ENCODE measurements at regions not wholly inside any gene's neighbourhood (a gene's known extent, or its start where the extent isn't known, plus 50 kb on each side); places are given as distances from the start of the nearest gene placed in this dataset.
"Not testable (repeated sequence)": the region's sequence is repeated elsewhere in the genome, so short reads cannot be mapped to it uniquely, and the experiment has no call there.

DNA sequence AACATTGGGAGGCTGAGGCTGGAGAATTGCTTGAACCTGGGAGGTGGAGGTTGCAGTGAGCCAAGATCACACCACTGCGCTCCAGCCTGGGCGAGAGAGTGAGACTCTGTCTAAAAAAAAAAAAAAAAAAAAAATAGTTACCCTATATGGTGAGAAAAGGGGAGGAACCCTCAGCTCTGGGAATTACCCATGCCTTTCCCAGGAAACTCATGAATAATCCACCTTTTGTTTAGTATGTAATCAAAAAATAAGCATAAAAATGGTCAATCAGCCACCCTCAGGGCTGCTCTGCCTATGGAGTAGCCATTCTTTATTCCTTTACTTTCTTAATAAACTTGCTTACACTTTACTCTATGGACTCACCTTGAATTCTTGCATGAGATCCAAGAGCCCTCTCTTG lies 140.4 kb downstream of the FHIP1A start:
- intact Hi-C loops (cut with DNase I); DNase-seq (ENCODE audit: missing footprints): not testable (repeated sequence)

DNA sequence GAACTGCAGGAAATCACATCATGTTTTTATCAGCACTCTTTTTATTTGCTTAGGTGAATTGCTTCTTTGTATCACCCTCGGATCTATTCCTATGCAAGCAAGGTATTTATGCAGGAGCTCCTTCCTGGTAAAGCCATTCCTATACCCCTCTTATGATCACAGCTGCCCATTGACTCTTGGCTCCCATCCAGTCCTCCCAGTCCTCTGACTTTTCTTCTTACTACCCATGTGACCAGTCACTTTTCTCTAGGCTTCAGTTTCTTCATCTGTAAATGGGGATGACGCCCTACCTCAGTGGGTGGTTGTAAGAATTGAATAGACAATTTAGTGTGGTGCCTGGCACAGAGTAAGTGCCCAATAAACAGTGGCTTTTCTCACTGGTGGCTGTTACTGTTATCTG lies 144.9 kb downstream of the FHIP1A start:
- ATAC-seq (no peak), DNase-seq (ENCODE audit: missing footprints) (no peak)
- intact Hi-C loops (cut with DNase I): no loop called here

More for the DNA sequence above, 140.4 kb downstream of the FHIP1A start:
- not testable (repeated sequence) for ATAC-seq

DNA sequence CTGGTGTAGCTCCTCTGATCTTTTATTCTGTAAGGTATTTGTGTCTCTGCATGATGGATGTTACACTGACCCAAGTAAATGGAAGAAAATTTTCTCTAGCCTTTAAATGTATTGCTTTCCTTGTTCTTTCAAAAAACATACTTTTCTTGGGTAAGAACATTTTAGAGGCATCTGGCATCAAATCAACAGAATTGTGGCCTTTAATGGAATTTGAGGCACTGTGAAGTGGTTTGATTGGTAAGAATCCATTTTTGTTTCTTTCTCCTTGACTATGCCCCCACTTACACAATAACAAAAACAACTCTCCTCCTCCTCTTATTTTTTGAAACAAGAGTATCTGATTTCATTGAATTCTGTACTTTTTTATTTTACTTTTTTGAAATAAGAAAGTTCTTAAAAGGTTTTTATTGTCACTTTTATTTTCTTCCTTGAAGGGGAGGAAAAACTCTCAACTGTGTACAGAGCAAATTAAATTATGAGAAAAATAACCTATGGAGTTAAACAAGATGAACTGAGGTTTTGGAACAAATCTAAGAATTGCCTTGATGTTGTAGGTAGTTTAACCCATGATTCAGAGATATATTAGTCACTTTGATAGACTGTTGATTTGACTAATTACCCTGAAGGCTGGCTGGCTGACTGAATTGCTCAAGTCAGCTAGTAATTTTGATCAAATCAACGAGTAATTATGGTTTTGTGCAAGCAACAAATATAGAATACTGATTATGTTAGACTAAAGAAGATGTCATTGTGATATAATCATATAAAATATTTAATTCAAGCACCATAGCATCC lies 146.4 kb downstream of the FHIP1A start:
- intact Hi-C loops (cut with DNase I): no loop called here
- DNase-seq (ENCODE audit: missing footprints) (no peak), ATAC-seq (no peak)

DNA sequence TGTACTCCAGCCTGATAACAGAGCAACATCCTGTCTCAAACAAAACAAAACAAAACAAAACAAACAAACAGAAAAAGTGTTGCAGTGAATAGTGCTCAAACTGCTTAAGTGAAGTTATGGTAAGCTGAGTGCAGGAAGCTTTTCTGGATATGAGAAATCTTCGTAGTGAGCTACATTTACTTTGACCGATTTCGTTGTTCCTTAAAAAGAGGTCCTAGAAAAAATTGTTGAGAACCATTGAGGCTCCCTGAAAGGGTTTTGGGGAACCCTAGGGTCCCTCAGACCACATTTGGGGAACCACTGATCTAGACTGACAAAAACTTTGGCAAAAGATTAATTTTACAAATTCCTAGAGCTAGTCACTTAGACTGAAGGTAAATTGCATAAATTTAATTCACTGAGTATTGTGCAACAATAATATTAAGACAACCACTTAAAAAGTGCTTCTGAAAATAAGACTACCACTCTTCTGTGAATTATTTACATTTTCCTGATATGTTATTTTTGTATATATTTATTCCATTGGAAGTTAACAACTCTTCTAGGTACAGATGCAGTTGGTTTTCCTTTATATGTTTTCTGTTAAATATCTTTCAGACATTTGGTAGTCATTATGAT lies 149.6 kb downstream of the FHIP1A start:
- DNase-seq (ENCODE audit: missing footprints) (no peak), ATAC-seq (no peak)
- intact Hi-C loops (cut with DNase I): no loop called here

DNA sequence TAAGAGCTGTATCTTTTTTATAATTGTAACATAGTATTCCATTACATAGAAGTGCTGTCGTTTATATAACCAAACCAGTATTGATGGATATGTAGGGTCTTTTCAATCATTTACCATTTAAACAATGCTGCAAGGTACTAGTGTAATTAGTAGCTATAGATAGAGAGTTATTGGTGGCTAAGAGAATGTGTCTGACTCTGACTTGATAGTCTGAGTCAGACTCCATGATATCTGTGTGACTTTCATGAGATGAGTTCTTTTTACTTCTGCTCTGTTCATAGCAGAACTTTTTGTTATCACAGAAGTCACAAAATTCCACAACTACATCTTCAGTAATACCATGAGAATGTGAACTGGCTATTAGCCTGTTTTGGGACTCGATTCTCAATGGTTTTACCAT lies 150.6 kb downstream of the FHIP1A start:
- intact Hi-C loops (cut with DNase I): no loop called here
- ATAC-seq (no peak), DNase-seq (ENCODE audit: missing footprints) (no peak)

DNA sequence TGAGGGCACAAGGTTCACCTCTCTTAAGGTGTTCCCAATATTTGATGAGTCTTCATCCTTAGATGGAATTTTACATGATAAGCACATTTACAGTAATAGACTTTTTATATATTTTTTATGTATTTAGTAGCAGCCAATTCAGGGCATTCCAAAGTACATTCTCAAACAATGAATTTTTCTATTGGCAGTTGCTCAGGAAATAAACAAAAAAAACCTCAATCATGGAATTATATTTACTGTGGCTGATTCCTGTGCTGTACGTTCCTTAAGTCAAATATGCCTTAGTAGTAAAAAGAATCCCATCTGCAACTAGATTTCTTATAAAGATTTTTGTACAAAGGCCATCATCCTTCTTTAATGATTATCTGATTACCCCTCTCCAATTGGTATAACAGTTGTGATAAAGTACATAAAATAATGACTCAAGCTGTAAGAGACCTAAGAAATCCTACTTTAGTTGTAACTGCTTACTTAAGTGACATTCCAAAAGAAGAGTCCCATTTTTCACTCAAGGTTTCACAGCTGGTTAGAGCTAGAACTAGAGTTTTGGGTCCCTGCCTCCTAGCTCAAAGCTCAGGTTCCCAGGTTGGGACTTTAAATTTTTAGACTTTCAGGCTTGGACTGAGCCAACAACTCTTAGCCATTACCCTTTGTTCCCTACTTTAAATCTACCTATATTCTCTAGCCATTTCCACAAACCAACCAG lies 152.7 kb downstream of the FHIP1A start:
- intact Hi-C loops (cut with DNase I): no loop called here

DNA sequence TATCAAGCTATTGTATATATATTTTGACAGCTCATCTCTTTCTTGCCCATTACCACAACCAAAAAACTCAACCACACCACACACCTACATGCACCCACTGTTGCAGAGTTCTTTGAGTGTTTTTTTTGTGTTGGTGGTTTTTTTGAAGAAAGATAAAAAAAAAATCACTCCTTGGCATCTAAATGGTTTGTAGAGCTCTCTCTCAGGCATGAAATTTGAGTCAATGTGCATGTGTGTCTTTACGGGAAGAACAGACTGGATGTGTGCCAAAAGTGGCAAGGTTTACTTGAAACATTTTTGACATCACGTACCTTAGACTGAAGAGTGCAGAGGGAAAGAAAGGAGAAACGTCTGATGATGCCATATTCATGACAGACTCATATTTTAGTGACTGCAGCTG lies 154.2 kb downstream of the FHIP1A start:
- no peak for DNase-seq (ENCODE audit: missing footprints)
- no peak for ATAC-seq
- intact Hi-C loops (cut with DNase I): no loop called here

More for the DNA sequence above, 152.7 kb downstream of the FHIP1A start:
- ATAC-seq: no peak
- DNase-seq (ENCODE audit: missing footprints): no peak

GRCh38 chr4:151564321-151564720 lies 155.3 kb downstream of the FHIP1A start:
- intact Hi-C loops (cut with DNase I): no loop called here
- no peak for DNase-seq (ENCODE audit: missing footprints)
- ATAC-seq: no peak

GRCh38 chr4:151565583-151565982 lies 156.6 kb downstream of the FHIP1A start:
- DNase-seq (ENCODE audit: missing footprints) (no peak), ATAC-seq (no peak)
- intact Hi-C loops (cut with DNase I): no loop called here

DNA sequence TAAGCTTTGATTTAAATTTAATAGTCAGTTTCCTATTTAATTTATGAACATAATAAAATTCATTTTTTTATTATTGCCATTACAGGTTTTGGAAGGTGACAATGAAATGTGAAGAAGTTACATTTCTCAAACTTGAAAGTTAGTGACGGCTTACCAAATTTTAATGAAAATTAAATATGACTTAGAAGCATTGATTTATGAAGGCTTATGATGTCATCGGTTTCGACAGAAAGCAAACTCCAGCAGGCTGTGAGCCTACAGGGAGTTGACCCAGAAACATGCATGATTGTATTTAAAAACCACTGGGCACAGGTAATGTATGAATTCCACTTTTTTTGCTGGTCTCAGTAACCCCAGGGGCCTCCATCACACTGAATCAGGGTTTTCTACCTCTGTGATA lies 157.1 kb downstream of the FHIP1A start:
- ATAC-seq: no peak

GRCh38 chr4:151567056-151567455 lies 158.1 kb downstream of the FHIP1A start:
- intact Hi-C loops (cut with DNase I): no loop called here
- no peak for DNase-seq (ENCODE audit: missing footprints)
- no peak for ATAC-seq

More for the DNA sequence above, 157.1 kb downstream of the FHIP1A start:
- intact Hi-C loops (cut with DNase I): no loop called here
- no peak for DNase-seq (ENCODE audit: missing footprints)

GRCh38 chr4:151568966-151569365 lies 160.0 kb downstream of the FHIP1A start:
- intact Hi-C loops (cut with DNase I): no loop called here
- DNase-seq (ENCODE audit: missing footprints) (no peak), ATAC-seq (no peak)

DNA sequence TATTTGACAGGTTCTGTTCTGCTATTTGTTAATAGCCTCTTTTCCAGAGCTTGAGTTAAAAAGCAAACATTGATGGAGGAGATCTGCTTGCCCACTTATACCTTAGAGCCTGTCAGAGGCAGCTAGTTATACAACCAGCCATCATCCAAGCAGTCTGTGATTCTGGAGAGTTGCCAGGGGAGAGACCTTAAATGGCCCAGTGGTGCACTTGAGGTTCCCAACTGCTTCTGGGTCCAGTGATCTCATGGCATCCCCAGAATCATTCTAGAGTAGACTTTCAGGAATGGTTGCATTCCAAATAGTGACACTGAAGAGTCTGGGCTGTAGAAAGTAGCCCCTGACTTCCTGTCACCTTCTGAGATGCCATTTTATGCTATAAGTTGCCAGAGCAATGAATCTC lies 160.7 kb downstream of the FHIP1A start:
- ATAC-seq: peak; percentile 72
- intact Hi-C loops (cut with DNase I): no loop called here
- DNase-seq (ENCODE audit: missing footprints): no peak

DNA sequence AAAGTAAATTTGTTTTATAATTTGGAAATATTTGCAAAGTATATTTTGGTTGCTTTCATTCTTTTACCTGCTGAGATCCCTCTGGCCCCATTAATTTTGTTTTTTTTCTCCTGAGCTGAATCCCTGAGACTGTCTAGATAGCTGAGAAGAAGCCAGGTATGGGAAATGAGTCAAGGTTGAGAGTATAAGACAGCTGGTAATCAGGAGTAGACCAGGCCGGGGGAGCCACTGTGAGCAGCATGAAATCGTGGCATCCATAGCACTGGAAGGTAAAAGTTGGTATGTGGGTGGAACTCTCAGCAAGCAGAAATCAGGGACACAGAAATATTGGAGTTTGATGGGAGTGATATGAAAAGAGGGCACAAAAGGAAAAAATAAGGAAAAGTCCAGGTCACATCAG lies 164.5 kb downstream of the FHIP1A start:
- intact Hi-C loops (cut with DNase I): no loop called here
- ATAC-seq: no peak
- DNase-seq (ENCODE audit: missing footprints): no peak

DNA sequence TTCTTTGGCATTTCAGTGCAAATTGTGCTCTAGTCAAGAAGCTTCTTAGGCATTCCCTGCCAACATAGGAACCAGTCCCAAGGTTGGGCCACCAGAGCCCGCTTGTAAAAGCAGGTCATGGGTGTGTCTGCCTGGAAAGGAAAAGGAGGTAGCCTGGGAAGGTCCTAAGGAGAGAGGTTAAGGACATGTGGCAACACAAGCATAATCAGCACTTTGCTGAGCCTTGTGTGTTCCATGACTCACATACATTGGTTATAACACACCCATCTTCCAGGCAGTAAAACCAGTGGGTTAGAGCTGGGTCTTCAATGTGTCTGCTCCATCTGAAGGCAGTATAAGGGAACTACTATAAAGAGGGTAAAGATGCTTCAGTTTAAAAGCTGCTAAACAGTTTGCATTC lies 165.0 kb downstream of the FHIP1A start:
- ATAC-seq: no peak
- intact Hi-C loops (cut with DNase I): no loop called here
- DNase-seq (ENCODE audit: missing footprints): no peak

GRCh38 chr4:151574968-151575367 lies 166.0 kb downstream of the FHIP1A start:
- DNase-seq (ENCODE audit: missing footprints): no peak
- intact Hi-C loops (cut with DNase I): no loop called here
- no peak for ATAC-seq

- DNase-seq (ENCODE audit: missing footprints): no peak
- no peak for ATAC-seq
- intact Hi-C loops (cut with DNase I): no loop called here
Measured at GRCh38 chr4:151575646-151576045, 166.7 kb downstream of the FHIP1A start.

DNA sequence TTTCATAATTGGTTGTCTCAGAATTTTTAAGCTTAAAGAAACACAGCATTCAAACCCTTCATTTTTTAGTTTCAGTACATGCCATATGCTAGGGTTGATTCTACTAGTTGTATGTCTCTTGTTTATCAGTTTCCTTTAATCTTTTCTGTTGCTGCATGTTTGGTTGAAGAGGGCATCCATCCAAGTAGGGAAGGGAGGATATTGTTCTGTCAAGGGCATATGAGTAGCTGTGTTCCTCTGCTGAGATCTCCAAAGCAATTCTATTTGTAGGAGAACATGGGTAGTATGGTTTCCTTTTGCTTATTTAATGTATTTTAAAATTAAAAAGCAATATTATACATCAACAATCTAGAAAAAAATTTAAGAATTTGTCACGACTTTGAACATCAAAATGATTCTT lies 167.7 kb downstream of the FHIP1A start:
- intact Hi-C loops (cut with DNase I): no loop called here
- ATAC-seq: no peak
- no peak for DNase-seq (ENCODE audit: missing footprints)

DNA sequence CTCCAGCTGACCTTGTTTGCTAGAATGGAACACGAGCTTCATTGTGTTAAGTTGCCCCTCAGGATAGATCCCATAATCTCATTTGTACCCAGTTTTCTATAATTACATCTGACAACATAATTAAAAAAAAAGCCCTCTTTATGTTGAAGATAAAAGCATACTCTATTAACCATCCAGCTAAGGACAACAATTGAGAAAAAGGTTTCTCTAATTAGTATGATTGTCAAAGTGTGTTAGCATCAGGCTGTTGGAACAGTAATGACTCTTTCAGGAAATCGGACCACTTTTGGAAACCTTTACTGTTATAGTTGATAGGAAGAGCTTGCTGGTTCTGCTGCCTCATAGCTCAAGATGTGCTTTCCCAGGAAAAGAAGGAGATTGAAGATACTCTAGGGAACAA lies 172.6 kb downstream of the FHIP1A start:
- no peak for DNase-seq (ENCODE audit: missing footprints)

GRCh38 chr4:151582098-151582497 lies 173.1 kb downstream of the FHIP1A start:
- intact Hi-C loops (cut with DNase I): no loop called here
- ATAC-seq (no peak), DNase-seq (ENCODE audit: missing footprints) (no peak)

More for the DNA sequence above, 172.6 kb downstream of the FHIP1A start:
- ATAC-seq: no peak
- intact Hi-C loops (cut with DNase I): no loop called here

All from Right ventricle myocardium inferior (tissue), 1 donor.